KMS-11 (cell line): ENCODE measurements at regions not wholly inside any gene's neighbourhood (a gene's known extent, or its start where the extent isn't known, plus 50 kb on each side); places are given as distances from the start of the nearest gene placed in this dataset.

ENCODE experiments used
- H2AFZ ChIP-seq: fragments of 200-600 bp; sonication (generic); 2 replicates; pipeline ENCODE4 v1.6.1; 2016; ENCODE audit warnings: antibody characterized with exemption, mixed run types, low read depth
- H3K27ac ChIP-seq: fragments of 200-600 bp; sonication (generic); 2 replicates; pipeline ENCODE4 v1.6.1; 2016; ENCODE audit warnings: mild to moderate bottlenecking, mixed run types
- H3K27me3 ChIP-seq: fragments of 200-600 bp; sonication (generic); 2 replicates; pipeline ENCODE4 v1.6.1; 2017; ENCODE audit warnings: mild to moderate bottlenecking, low read depth, mixed run types, moderate library complexity; ENCODE audit not compliant: insufficient read depth
- H3K36me3 ChIP-seq: fragments of 200-600 bp; sonication (generic); 2 replicates; pipeline ENCODE4 v1.6.1; 2017; ENCODE audit warnings: mild to moderate bottlenecking, mixed run types; ENCODE audit not compliant: insufficient read depth
- H3K4me1 ChIP-seq: fragments of 200-600 bp; sonication (generic); 2 replicates; pipeline ENCODE4 v1.6.1; 2016; ENCODE audit warnings: mild to moderate bottlenecking, low read depth, mixed run types; ENCODE audit not compliant: poor library complexity, severe bottlenecking
- H3K4me2 ChIP-seq: fragments of 200-600 bp; sonication (generic); 2 replicates; pipeline ENCODE4 v1.7.0; 2016; ENCODE audit warnings: mild to moderate bottlenecking, mixed run types
- H3K4me3 ChIP-seq: fragments of 200-600 bp; sonication (generic); IDR thresholded peaks from 2 replicates; pipeline ENCODE4 v1.6.1; 2017; ENCODE audit warnings: low read depth, low read length, mixed read lengths; ENCODE audit not compliant: insufficient read depth
- H3K79me2 ChIP-seq: fragments of 200-600 bp; sonication (generic); 2 replicates; pipeline ENCODE4 v1.6.1; 2016; ENCODE audit warnings: low read depth, mixed run types; ENCODE audit not compliant: insufficient read depth
- H3K9ac ChIP-seq: fragments of 200-600 bp; sonication (generic); 2 replicates; pipeline ENCODE4 v1.6.1; 2016; ENCODE audit warnings: mild to moderate bottlenecking, mixed run types
- H4K20me1 ChIP-seq: fragments of 200-600 bp; sonication (generic); 2 replicates; pipeline ENCODE4 v1.6.1; 2016; ENCODE audit warnings: mild to moderate bottlenecking, mixed run types; ENCODE audit not compliant: insufficient read depth
- CTCF ChIP-seq: fragments of 200-600 bp; sonication (generic); conservative IDR thresholded peaks from 2 replicates; pipeline ENCODE4 v1.6.1; 2017; ENCODE audit warnings: low read depth, mild to moderate bottlenecking, antibody characterized with exemption, low read length, moderate library complexity, mixed read lengths

DNA sequence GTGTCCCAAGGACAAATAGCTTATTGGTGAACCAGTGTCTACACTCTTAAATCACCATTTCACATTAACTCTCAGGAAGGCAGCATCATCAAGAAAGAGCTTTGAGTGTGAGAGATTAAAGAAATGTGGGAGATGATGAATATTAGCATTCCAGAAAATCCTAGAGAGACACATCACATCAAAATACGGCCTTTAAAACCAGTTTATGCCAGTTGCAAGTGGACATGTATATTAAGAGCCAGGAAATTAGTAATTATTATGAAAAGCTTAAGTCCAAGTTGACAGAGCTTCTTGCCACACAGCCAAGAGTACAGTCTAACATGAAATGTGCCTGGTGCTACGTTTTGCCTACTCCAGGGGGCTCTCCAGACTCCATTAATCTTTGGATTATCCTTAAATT, 503.0 kb upstream of the BOD1L1 start:
- Histone ChIP-seq H3K9ac (no peak overlapping the region), H4K20me1 (no peaks in the 10 kb centered on the region), H3K36me3 (no peaks in the 10 kb centered on the region), H3K4me2 (no peak overlapping the region), H3K4me1 (no peaks in the 10 kb centered on the region), H3K79me2 (no peaks in the 10 kb centered on the region), H3K27me3 (no peaks in the 10 kb centered on the region), H3K4me3 (no peak overlapping the region), H3K27ac (no peak overlapping the region), H2AFZ (no peak overlapping the region)
- no peak for TF ChIP-seq CTCF

GRCh38 chr4:14131335-14131734, 503.8 kb upstream of the BOD1L1 start:
- Histone ChIP-seq H3K27me3 (no peaks in the 10 kb centered on the region), H3K27ac (no peak overlapping the region), H2AFZ (no peak overlapping the region), H3K36me3 (no peaks in the 10 kb centered on the region), H3K4me1 (no peaks in the 10 kb centered on the region), H3K4me2 (no peak overlapping the region), H3K4me3 (no peak overlapping the region), H3K9ac (no peak overlapping the region), H4K20me1 (no peaks in the 10 kb centered on the region), H3K79me2 (no peaks in the 10 kb centered on the region)
- TF ChIP-seq CTCF, result no peak

DNA sequence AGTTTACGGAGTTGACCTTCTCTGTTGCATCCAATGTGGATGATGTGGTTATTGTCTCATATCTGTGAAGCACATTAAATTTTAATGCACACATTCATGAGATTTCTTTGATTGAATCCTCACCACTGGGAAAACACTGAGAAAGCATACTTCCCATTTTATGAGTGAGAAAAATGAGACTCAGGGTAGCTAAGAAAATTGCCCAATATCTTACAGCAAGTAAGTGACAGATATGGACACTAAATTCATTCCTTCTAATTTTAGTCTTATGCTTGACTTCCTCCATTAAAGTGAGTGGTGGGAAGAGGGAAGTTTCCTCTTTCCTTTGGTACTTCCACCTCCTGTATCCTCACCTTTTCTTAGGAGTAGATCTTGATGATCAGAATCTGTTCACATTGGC, 504.8 kb upstream of the BOD1L1 start:
- Histone ChIP-seq H3K79me2 (no peaks in the 10 kb centered on the region), H4K20me1 (no peaks in the 10 kb centered on the region), H3K27ac (no peak overlapping the region), H3K4me2 (no peak overlapping the region), H3K36me3 (no peaks in the 10 kb centered on the region), H2AFZ (no peak overlapping the region), H3K4me1 (no peaks in the 10 kb centered on the region), H3K4me3 (no peak overlapping the region), H3K27me3 (no peaks in the 10 kb centered on the region), H3K9ac (no peak overlapping the region)
- no peak for TF ChIP-seq CTCF

DNA sequence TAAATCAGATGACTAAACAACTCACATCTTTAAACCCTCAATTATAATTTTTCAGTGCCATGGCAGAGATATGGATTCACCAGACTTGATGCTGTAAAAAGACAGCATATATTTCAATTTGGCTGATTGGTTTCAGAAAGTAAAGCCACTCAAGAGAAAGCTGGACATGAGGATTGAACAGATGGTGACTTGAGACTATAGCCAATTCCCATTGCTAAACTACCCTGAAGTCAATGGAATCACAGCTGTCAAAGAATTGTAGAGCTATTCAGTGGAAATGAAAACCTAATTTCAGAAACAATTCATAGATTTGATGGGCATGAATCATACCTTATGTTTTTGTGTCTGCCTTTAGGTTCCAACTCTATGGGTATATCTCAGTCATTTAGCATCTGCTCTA, 510.6 kb upstream of the BOD1L1 start:
- Histone ChIP-seq H3K4me2 (no peak overlapping the region), H3K27ac (no peak overlapping the region), H3K4me3 (no peak overlapping the region), H3K79me2 (no peaks in the 10 kb centered on the region), H4K20me1 (no peaks in the 10 kb centered on the region), H2AFZ (no peak overlapping the region), H3K9ac (no peak overlapping the region), H3K27me3 (no peaks in the 10 kb centered on the region), H3K36me3 (no peaks in the 10 kb centered on the region), H3K4me1 (no peaks in the 10 kb centered on the region)
- no peak for TF ChIP-seq CTCF

- no peak for TF ChIP-seq CTCF
- Histone ChIP-seq H3K27me3 (no peaks in the 10 kb centered on the region), H4K20me1 (no peaks in the 10 kb centered on the region), H3K4me3 (no peak overlapping the region), H3K79me2 (no peaks in the 10 kb centered on the region), H3K4me1 (no peaks in the 10 kb centered on the region), H3K27ac (no peak overlapping the region), H2AFZ (no peak overlapping the region), H3K36me3 (no peaks in the 10 kb centered on the region), H3K4me2 (no peak overlapping the region), H3K9ac (no peak overlapping the region)
These were observed 516.4 kb upstream of the BOD1L1 start for GRCh38 chr4:14143892-14144291.
